HG03108 (cell line): ENCODE measurements at regions not wholly inside any gene's neighbourhood (a gene's known extent, or its start where the extent isn't known, plus 50 kb on each side); places are given as distances from the start of the nearest gene placed in this dataset.

Source experiments
- ATAC-seq: cut with Tn5 transposase; IDR thresholded peaks from one replicate; pipeline ENCODE4 v1.9.1; 2021; ENCODE audit warnings: moderate library complexity; ENCODE audit not compliant: unreplicated experiment

DNA sequence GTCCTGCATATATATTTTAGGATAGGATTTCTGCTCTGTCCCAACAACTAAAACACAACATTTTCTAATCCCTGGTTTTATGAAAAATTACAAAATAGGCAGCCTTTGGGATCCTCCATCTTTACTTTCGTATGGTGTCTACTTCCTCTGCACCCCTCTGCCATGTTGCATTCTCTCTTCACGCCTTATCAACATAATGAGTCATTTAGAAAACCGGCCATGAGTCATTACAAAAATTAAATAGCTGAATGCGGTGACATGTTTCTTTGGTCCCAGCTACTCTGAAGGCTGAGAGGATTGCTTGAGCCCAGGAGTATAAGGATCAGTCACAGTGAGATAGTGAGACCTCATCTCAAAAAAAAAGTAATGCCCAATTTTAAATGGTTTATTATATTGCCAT, 148.1 kb upstream of the CELF2 start:
- ATAC-seq: peak; percentile 75

DNA sequence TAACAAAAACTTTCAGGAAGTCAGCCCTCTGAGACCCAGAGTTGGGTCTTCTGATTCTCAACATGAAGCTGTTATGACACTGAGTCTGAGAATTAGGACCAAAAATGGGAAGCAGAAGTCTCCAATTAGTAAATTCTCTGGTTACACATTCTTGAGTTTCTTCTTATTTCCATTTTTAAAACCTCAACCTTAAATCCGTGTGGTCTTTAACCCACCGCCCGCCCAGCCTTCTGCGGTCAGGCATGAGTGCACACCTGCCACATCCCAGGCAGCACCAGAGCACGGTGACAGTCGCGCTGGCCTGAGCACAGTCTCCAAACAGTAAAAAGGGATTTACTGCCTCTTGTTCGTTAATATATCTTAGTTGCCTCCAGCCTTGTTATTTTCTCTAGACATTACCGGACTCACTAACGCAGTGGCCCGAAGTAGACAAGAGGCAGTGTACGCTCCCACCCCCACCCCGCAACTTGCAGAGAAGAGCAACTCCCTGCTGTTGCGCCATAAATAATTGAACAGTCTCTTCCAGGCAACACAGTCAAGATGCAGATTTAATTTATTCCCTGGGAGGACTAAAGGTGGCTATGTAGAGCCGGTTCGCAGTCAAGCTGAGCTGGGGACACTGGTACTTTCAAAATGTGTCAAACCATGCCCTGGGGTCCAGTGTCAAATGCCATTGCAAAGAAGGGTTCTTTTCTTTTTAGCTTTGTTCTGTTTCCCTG, 147.0 kb upstream of the CELF2 start:
- peak; percentile 49 for ATAC-seq

DNA sequence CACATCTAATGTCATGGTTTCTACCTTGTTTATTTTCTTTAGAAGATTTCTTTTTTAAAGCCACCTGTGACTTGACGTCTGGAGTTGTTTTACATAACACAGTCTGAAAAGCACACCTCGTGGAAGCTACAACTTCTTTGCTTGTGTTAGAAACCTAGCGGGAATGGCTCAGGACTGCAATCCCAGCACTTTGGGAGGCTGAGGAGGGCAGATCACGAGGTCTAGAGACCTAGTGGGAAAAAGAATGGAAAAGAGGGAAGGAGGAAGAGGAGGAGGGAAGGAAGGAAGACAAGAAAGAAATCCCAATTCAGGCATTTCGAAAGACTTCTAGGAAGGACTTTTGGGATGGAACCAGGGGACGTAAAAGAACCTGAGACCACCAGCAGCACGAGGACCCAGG, 146.3 kb upstream of the CELF2 start:
- ATAC-seq: no peak

DNA sequence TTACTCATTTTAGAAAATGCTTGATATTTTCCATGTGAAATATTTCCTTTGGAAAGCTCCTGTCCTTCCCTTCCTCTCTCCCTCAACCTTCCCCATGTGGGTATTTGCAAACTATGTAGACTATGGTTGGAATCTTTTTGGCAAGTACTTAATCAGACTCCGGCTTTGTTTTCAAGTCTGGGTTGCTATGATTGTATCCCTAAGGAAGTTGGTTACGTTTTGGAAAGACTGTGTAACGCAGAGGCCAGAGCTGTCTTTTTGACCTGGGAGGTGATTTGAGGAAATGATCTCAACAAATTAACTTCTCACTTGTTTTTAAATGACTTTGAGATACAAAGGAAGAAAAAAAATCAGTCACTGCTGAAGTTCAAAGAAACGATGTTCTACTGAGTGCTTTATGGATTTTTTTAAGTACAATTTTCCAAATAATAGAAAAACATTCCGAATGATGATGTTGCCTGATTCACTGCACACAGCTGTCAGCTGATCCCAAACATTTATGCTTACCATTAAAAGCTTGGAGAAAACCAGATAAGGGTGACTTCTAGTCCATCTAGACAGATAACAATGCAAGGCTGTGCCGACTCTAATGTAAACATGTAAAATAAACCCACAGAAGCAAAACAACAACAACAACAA, 145.5 kb upstream of the CELF2 start:
- ATAC-seq: no peak

DNA sequence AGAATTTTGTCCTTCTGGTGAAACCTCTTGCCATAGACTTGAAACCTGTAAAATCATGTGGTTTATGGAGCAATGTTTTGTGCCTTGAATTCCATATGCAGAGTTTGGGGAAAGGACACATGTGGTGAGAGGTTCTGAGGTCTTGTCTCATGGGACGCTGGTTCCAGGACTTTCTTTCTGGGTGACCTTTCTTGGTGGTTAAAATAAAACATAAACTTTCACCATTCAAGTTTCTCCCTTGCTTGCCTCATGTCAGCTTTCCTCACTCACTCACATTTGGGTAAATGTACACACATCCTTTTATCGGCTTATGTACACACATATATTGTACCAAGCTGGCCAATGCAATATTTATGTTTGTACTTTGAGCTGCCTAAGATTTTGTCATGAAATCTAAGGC, 144.9 kb upstream of the CELF2 start:
- ATAC-seq: no peak

DNA sequence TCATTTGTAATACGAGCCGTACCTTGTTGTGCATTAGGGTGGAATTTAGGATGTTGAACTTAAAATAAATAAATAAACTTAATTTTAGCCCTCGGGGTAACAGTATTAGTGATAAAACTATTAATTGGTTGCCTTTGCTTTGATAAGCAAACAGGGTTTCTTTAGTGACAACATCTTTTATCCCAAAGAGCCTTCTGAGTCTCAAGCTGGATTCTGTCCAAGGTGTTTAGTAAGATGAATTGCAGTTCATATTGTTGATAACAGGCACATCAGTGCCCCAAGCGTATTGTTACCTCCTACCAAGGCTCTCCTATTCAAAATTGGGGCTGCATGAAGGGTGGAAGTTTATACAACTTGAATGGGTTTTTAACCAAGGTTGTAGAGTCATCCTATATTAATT, 144.4 kb upstream of the CELF2 start:
- no peak for ATAC-seq

DNA sequence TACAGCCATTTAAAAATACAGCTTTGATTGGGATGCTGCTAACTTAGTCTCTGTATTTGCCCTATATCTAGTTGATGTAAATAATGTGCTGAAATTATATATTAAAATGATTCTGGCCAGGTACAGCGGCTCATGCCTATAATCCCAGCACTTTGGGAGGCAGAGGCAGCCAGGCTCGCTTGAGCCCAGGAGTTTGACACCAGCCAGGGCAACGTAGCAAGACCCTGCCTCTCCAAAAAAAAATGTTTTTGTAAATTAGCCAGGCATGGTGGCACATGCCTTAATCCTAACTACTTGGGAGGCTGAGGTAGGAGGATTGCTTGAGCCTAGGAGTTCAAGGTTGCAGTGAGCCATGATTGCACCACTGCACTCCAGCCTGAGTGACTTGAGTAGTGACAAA, 143.8 kb upstream of the CELF2 start:
- ATAC-seq: no peak

DNA sequence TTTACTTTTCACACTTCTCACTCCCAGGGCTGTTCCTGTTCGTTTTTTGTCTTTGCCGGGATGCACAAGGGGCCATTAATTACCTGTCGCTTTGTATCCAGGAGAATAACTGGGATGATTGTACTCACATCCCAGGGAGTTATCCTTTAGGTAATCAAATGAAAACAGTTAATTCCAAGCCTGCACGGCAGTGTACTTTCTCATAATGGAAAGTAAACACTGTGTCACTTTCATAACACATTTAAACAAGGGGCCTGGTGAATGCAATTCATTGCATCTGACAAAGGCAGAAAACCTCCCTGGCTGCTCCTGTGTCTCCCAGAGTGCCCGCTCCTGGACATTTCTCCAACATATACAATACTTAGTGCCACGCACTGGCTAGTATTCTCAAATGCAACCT, 138.7 kb upstream of the CELF2 start:
- ATAC-seq: no peak

DNA sequence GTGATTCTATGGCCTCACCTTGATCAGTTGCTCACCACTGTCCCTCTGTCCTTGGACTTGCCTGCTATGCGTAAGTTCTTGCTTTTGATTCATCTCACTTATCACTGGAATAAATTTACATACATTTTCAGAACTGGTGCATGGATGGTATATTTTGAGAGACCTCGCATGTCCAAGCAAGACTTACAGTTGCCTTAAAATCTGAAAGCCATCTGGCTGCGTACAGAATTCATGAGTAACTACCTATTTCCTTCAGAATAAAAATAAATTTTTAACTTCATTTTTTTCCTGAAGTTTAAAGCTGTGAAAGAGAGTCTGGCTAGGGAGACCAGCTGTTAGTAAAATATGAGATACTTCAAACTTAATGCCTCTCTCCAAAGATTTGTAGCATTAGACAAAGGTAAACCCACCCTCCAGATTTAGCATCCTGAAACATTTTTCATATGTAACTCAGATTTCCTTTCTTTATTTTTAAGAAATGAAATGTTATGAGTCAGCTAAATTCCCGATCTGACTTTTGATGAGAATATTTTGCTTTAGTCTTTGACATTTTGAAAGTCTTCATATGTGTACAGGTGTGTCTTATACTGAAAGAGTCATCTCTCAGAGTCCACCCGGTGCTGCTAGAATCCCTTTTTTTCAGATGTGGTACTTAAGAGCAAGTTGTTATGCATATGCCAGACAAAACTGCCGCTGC, 136.4 kb upstream of the CELF2 start:
- ATAC-seq: no peak

DNA sequence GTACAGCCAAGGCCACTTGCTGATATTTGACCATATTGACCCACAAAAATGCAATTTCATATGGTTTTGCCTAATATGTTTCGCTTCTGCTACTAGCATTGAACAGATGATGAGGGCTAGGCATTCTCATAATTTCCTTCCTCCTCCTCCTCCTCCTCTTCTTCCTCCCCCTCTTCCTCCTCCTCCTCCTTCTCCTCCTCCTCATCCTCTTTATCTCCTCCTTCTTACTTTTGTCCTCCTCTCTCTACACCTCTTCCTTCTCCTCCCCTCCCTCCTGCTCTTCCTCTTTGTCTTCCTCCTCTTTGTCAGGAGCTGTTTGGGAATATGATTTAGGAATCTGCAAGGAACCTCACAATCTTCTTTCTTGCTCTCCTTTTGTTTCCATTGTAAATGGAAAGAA, 133.9 kb upstream of the CELF2 start:
- no peak for ATAC-seq

DNA sequence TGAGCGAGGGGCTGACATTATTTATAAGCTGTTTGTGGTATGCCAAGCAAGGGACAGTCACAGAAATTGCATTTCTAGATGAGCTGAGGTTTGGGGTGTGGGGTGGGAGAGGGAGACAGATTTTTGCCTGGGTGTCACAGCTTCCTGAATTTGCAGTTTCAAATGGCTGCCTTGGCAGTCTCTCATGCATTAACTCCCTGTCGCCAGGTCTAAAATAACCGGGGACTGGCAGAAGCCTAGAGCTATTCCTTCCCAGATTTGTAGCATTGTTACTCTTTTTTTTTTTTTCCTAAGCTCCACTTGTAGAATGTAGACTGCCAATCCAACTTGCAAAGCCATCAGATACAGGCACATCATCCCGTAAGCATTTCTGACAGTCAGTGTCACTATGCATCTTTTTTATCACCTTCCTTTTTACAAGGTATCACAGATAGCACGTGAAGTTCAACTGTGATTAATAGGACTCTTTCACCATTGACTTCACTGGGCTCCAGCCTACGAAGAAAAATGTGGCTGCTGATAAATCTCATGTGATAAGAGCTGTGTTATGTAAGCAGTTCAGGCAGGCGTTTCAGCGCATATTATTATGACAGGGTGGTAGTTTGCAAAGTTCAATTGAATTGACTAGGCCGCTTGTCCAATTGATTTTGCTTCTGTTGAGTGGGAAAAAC, 130.7 kb upstream of the CELF2 start:
- no peak for ATAC-seq

DNA sequence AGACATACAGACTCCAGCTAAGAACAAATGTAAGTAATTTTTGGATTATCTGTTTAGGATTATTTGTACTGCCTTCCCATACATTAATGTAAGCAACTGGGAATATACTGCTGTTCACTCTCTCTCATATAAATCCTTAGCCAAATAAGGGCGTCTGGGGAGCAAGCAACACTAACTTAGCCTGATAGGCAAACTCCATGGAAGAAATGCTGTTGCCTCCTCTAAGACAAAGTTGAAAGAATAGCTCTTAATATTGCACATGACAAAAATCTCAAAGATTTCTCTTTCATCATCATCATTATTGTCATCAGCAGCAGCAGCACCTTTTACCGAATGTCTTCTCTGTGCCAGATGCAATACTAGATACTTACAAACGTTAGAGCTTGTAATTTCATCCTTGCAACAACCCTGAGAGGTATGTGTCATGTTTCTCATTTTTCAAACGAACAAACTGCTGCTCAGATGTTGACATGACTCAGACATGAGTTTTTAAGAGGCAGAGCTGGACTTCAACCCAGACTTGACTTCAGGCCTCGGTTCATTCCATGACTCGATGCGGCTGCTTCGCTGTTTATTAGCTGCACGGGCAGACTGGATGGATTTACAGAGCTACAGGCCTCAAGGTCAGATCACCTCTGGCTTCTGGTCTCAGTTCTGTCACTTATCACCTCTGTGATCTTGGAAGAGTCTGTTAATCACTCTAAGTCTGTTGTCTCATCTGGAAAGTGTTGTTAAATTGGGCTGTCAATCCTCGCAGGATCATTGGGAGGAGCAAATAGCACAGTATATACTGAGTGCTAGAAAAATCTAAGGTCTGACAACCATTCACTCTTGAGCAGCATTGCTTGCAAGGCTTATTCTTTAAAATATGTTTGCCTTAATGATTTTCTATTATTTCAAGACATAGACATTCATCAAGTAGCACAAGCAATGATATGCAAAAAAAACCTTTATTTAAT, 126.3 kb upstream of the CELF2 start:
- no peak for ATAC-seq

DNA sequence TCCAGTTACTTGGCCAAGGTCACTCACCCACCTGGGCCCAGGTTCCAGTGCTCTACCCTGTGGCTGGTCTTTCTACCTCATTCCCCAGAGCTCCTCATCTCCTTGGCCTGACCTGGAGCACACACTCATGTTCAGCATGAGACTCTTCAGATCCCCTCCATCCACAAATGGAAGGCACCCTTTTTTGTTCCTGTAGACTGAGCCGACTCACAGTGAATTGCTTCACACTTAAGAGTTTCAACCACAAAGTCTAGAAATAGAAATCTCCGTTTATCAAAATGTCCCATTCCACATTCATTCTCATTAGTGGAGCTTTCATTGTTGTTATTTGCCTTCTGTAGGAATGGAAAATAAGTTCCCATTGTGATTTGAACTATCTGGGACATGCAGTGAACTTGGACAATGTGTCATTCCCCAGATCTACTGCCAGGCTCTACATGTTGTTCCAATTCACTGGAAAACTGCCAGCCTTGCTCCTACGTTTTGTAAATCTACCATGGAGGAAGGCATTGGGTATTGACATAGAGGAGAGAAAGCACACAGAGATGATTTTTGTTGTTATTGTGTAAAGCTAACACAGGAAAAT, 125.3 kb upstream of the CELF2 start:
- ATAC-seq: no peak

DNA sequence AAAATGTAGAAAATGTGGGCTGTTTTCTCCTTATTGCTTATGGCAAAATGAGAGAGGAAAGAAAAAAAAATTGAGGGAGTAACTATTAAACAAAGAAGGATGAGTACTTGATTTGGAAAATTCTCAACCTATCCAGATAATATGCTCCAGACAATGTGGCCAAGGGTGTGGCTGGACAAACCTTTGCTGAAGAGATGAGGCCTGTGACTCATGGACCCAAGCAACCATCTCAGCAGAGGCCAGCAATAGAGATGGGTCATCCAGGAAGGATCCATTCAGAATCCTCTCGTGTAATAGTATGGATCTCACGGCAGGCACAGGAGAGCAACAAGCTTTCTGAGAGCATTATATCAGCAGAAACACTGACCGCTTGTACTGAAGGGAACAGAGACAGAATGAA, 120.3 kb upstream of the CELF2 start:
- no peak for ATAC-seq

DNA sequence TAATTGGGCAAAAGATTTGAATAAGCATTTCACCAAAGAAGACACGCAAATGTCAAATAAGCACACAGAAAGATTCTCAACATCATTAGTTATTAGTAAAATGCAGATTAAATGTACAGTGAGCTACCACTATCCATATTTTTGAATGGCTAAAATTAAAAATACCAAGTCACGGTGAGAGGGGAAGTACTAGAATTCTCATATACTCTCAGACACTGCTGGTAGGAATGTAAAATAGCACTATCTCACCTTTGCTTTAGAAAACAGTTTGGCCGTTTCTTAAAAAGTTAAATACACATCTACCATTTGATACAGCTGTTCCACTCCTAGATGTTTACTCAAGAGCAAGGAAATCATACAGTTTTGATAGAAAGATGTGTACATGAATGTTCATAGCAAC, 115.8 kb upstream of the CELF2 start:
- ATAC-seq: no peak

DNA sequence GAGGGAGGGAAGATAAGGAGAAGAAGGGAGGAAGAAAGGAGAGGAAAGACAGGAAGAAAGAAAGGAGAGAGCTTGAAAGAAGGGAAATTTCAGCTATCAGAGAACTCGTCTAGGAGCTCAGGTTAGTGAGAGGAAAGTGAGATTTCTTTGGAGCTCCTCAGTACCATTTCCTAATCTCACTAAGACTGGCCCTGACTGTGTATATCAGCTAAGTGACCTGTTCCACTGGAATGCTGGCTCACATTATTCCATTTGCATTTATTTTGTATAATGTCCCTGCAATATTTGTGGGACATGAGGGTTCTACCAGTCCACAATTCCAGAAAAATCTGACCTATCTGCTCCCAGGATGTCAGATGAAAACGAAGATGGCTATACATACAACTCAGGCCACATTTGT, 114.7 kb upstream of the CELF2 start:
- no peak for ATAC-seq

DNA sequence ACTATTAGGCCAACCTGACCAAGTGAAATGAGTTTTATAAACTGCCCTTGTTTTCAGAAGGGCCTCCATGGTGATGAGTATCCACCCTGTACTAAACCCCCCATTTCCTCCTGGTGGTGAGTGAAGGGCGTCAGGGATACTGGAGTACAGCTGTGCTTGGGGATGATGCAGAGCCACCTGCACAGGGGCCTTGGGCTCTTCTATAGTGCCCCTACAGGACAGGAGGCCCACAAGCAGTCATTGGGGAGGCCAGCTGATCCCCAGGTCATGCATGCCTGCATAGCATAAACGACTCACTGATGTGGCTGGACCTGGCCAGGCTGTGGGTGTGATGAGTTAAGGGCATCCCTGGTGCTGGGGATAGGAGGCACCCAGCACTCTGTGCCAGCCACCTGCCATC, 114.1 kb upstream of the CELF2 start:
- no peak for ATAC-seq

DNA sequence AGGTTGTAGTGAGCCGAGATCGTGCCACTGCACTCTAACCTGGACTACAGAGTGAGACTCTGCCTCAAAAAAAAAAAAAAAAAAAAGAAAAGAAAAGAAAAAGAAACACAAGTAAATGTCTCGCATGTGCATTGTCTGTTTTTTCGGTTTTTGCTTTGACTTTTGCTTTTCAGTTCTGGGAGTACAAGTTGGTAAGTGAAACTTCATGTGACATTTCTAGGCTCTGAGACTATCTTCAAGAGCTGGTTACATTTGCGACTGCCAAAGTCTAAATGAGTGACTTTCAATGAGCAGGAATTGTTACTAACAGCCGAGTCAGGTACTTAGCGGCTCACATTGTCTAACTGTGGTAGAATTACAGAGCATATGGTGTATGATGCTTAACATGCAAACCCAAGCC, 107.0 kb upstream of the CELF2 start:
- ATAC-seq: no peak

DNA sequence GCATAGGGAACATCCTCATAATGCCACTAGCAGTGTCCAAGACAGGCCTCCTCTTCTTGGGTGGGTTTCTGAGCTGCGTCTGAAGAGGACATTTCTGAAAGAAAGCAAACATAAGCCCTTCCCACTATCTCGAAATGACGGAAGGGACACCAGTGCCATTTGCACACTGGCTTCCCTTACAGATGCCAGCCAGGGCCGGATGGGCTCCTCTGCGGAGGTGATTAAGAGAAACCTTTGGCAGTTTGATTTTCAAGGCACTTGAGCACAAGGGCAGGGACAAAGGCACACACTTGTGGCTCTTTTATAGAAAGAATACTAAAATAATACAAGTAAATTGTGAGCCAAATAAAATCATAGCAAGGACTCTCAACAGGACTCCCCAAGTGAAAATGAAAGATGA, 106.6 kb upstream of the CELF2 start:
- ATAC-seq: no peak

DNA sequence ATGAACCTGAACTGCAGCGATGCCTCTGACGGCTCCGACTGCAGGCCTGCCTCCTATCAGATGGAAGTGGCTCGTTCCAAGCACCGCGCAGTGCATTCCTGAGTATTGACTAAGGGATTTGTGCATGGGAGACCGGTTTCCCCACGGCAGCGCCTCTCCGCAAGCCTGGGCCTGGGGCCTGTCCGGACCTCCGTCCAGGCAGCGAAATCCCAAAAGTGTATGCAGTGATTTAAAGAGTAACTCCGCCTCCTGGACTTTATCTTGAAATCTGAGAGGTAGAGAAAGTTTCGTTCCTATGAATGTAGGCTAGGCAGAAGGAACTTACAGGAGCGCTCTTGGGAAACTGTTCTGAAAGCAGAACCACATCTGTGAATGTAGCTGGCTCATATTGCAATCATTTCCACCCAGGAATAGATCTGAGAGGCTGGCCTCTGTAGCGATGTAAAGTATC, 106.2 kb upstream of the CELF2 start:
- no peak for ATAC-seq
